ENCODE measurements at regions not wholly inside any gene's neighbourhood (a gene's known extent, or its start where the extent isn't known, plus 50 kb on each side); places are given as distances from the start of the nearest gene placed in this dataset.
"Not testable (repeated sequence)": the region's sequence is repeated elsewhere in the genome, so short reads cannot be mapped to it uniquely, and the experiment has no call there.

DNA sequence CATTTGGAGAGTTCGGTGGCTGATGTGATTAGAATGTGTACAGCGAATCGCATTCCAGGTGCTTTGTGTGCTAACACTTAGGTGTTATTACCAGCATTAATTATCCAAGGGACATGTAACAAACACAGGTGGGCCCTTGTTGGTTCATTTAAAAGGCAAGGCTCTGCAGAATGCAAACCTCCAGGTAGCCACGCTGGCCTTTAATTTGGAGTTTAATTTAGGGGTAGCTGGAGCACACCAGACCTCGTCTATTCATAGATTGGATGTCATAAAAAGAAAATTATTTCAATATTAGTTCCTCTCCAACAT is 191.1 kb downstream of the MAT2B start:
- no peak for DNase-seq (ENCODE audit: low spot score)

GRCh38 chr5:163706053-163706771 is 200.8 kb downstream of the MAT2B start:
- no peak for DNase-seq (ENCODE audit: low spot score)

- DNase-seq (ENCODE audit: low spot score) = no peak
Observed at GRCh38 chr5:163712011-163712410, 206.6 kb downstream of the MAT2B start.

DNA sequence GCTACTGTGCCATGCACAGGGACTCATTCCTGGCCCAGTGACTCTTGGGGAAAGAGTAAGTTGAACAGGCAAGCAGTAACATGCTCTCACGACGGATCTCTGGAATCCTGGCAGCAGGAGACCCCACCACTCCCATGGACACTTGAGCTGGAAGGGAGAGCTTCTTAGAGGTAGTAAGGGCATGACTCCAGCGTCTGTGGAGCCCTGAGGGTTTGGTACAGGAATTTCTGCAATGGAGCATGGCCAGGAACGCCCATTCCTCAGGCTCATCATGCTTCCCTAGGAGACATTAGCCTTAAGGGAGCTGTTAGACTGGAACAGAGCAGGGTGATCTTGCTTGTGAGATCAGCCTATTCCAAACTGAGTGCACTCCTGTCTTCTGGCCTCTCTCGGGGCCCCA is 212.9 kb downstream of the MAT2B start:
- DNase-seq (ENCODE audit: low spot score) = no peak

- DNase-seq (ENCODE audit: low spot score) = no peak
Observed at GRCh38 chr5:163724305-163724704, 218.9 kb downstream of the MAT2B start.

- no peak for DNase-seq (ENCODE audit: low spot score)
Observed at GRCh38 chr5:163727028-163727427, 221.6 kb downstream of the MAT2B start.

GRCh38 chr5:163730206-163730756 is 224.9 kb downstream of the MAT2B start:
- no peak for DNase-seq (ENCODE audit: low spot score)

DNA sequence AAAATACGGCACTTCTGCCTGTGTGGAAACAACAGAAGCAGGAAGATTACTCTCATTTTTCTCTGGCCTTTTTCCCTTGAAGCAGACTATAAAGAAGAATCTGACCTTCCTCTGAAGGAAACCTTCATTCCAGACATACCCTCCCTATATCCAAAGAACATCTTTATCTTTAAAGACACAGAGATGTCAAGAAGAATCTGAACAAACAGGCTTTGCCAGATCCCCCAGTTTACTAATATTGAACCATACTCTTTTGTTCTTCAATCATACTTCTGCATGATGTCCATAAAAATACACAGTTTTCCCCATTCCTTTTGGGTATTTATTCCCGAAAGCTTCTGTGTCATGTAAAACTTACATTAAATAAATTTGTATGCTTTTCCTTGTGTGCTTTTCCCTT is 225.8 kb downstream of the MAT2B start:
- no peak for DNase-seq (ENCODE audit: low spot score)

- DNase-seq (ENCODE audit: low spot score) = no peak
Observed at GRCh38 chr5:163735069-163735468, 229.7 kb downstream of the MAT2B start.

DNA sequence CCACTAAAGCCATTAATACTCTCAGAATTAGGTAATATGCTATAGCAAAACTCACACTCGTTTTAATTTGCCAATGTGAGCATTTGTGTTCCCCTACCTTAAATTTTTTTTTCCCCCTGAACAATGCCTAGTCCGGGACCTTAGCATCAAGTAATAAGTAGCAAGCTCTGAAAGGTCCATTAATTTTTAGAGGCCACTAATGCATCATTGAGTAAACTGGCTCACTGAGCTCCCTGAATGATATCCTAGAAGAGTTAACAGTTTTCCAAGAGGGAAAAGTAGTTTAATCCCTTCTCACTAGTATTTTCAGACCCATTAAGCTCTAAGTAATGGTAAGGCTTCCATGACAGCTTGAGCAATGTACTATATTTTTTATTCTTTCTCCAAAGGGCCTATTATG is 242.2 kb downstream of the MAT2B start:
- no peak for DNase-seq (ENCODE audit: low spot score)

GRCh38 chr5:163748934-163749333 is 243.5 kb downstream of the MAT2B start:
- DNase-seq (ENCODE audit: low spot score) = no peak

DNA sequence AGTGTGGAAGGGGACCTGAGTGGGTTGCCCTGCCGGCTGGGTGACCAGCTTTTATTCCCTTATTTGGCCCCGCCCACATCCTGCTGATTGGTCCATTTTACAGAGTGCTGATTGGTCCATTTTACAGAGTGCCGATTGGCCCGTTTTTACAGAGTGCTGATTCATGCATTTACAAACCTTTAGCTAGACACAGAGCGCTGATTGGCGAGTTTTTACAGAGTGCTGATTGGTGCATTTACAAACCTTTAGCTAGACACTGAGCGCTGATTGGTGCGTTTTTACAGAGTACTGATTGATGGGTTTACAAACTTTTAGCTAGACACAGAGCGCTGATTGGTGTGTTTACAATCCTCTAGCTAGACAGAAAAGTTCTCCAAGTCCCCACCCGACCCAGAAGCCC is 245.0 kb downstream of the MAT2B start:
- not testable (repeated sequence) for DNase-seq (ENCODE audit: low spot score)

DNA sequence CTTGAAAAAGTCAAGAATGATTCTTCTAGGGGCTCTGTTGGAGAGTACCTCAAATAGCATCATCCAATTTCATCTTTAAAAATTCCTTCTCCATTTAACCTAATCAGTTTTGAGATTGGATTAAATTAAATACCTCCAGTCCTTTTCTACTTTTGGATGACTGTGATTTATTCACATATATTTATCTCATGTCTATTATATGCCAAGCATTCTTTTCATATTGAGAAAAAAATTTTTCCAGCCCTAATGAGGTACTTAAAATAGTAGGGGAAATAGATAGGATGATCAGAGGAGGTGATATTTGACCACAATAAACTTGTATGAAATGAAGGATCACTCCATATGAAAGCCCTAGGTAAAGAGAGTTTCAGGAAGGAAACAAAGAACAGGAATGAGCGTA is 250.1 kb downstream of the MAT2B start:
- no peak for DNase-seq (ENCODE audit: low spot score)

GRCh38 chr5:163756170-163756569 is 250.8 kb downstream of the MAT2B start:
- DNase-seq (ENCODE audit: low spot score) = no peak

DNA sequence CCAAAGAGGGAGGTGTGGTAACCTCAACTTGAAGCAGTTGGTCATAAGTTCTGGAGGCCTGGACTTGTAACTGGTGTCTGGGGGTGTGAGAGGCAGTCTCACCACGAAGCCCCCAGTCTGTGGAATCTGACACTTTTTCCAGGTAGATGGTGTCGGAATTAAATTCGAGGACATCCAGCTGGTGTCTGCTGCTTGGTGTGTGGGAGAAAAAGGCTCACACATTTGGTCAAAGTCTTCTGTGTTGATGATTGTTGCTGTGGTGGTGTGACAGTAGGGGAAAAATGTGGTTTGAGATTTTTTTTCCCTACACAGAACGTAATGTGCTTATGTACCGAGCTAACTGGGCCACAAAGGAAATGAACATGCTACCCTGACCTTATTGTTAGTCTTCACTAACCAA is 251.9 kb downstream of the MAT2B start:
- no peak for DNase-seq (ENCODE audit: low spot score)

DNA sequence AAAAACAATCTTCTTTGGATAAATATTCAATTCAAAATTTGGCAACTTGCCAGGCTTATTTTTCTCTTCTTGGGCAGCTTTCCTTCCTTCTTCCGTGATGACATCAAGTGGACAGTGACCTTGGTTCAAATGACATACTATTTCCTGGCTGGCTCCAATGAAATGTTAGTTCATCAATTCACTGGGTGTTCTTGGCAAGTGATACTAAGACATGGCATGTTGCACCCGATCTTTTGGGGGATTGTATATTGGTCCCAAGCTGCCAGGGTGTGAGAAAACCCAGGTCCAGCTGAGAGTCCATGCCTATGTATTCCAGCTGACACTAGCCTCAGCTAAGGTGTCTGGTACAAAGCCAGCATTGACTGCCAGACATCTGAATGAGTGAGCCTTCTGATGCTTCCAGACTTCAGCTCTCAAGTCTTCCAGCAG is 252.9 kb downstream of the MAT2B start:
- DNase-seq (ENCODE audit: low spot score) = no peak

DNA sequence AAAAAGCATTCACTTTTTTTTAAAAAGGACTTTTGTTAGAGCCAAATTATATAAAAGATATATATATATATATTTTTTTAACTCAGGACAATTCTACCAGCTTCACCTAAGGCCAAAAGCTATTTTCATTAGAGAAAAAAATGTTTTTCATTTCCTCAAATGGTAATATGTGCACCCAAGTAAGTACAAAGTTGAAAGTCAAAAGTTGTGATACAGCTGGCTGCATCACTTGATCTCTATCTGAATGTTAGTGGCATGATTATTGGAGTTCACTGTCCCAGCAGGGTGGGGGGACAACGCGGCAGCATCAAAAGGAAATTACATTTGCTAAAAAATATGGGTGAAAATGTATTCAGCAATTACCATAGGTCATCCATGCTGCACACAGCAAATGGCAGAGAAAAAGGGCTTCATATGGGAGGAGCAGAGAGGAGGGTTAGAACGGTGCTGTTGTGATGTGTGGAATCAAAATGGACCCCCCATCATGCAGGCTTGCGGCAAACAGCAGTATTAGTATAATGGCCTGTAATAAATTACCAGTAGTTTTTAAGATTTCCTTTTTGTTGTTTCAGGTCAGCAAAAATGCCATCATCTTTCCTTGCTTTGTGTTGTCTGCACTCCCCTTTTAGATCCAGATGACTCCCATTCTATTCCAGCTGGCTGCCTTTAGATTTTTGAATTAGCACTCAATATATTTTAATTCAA is 253.7 kb downstream of the MAT2B start:
- DNase-seq (ENCODE audit: low spot score) = no peak

- DNase-seq (ENCODE audit: low spot score) = no peak
Observed at GRCh38 chr5:163760498-163760897, 255.1 kb downstream of the MAT2B start.

DNA sequence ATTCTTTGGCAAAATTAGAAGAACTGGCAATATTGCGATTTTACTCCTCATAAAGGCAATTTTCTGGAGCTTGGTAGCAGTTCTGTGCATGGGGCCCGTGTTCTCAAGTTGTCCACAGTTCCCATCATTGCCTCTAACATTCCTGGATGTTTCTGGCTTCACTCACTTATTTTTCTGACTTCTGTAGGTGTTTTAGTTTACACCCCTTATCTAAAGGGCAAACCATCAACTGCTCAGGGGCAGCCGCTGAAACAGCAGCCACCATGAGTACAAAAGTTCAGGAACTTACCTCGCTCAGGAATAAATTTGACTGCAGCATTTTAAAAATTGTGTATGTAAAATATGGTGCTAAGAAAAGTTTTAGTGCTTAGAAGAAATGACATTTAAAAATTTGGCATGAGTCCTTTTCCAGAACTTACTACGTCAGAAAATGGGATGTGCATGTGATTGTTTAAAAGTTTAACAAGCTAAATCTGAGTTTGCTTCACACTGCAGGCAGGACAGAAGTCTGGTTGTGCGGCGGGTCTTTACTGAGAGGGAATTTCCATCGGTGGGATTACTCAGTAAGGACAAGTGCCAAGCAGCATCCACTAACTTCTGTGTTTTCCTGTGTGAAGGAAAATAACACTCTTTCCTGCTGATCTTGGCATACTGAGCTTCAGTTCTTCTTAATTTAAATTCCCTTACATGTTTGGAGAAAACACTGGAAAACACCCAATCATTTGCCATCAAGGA is 261.7 kb downstream of the MAT2B start:
- DNase-seq (ENCODE audit: low spot score) = no peak

DNA sequence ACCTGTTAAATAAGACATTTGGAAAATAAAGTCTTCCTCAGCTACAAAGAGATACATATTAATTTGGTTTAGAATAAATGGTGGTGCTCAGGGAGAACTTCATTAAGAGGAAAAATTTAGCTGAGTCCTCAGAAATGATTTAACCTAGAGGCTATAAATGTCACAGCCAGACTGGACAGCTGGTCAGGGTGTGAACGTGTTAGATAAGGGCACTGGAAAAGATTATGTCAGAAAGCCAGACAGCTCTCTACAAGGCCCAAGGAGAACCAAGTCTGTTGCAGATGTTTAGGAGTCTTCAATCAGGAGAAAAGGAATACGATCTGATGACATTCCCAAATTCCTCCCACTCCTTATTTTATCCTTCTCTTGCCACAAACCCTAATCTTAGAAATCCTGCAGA is 265.2 kb downstream of the MAT2B start:
- no peak for DNase-seq (ENCODE audit: low spot score)

DNA sequence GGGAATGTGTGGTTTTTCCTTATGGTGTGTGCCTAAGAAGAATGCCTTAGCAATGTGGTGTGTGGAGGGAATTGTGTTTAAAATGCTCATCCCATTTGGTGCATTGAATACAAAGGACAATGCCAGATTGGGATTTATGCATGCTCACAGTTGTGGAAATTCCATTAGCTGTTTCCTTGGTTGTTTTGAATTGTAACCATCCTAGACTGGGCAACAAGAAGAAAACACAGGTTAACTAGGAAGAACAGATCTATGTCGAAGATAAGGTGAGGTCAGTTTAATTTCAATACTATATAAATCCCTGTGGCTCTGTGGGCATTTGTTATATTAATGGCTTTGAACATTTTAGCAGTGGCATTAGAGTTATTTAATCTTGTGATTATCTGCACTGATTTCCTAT is 266.8 kb downstream of the MAT2B start:
- no peak for DNase-seq (ENCODE audit: low spot score)

DNA sequence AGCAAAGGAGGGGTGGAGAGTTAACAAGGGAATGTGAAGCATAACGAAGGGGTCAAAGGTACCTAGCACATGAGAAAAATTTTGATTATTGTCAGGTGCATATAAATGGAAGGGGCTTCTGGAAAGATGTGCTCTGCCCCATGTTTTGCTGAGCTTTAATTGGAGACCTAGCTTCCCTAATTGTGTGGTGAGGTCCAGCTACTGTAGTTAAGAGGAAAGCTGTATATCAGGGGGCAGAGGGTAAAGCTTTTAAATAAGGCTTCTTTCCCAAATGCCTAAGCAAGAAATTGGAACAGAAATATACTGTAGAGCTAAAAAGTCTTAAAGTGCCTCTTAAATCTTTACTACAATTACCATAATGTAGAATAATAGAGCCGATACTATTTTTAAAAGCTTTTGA is 267.2 kb downstream of the MAT2B start:
- no peak for DNase-seq (ENCODE audit: low spot score)

DNA sequence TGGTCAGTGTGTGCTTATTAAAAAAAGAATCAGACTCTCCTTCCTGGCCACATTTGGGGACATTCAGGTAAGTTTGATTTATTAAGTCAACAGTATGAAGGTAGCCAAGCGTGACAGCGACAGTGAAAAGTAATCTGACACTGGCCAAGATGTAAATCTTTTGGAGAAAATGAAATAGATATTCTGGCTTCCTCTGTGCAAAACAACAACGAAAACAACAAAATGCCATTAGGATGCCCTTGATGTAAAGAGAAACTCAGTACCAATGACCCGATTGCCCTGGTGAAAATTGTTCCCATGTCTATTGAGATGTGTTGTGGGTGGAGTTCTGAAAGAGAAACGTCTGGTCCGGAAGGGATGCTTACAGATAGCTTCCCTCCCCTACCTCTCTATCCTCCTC is 267.8 kb downstream of the MAT2B start:
- no peak for DNase-seq (ENCODE audit: low spot score)
